ENCODE measurements at regions not wholly inside any gene's neighbourhood (a gene's known extent, or its start where the extent isn't known, plus 50 kb on each side); places are given as distances from the start of the nearest gene placed in this dataset.

DNA sequence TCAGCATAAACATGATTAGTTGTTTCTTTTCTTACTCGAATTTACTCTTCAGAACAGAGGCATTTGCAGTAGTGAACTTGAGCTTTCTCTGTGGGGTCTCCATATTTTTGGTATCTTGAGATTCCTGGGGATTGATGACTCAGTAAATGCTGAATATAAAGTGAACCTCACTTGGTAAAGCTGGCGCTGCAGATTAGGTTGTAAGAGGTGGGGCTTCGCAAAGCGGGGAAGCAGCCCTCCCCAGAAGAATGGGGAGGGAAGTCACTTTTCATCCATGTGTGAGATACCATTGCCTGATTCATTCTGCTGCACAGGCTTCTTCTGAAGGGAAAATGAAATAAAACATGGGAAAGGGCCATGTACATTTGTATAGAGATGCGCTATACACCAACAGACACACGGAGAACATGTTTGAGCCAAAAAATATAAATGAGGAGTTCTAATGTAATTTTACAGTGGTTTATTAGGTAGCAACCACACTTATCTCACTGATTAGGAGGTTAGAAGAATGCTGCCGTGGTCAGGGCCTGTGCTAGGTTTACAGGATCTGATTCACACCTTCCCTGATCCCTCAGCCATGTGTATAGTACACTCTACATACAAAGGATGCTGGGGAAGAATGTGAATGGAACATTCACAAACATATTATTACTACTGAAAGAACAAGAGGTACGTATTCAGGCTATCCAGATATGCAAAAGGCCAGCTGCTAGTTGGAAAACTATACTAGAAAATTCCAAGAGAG, 63.5 kb downstream of the DNTTIP2 start:
- no peak for DNase-seq

DNA sequence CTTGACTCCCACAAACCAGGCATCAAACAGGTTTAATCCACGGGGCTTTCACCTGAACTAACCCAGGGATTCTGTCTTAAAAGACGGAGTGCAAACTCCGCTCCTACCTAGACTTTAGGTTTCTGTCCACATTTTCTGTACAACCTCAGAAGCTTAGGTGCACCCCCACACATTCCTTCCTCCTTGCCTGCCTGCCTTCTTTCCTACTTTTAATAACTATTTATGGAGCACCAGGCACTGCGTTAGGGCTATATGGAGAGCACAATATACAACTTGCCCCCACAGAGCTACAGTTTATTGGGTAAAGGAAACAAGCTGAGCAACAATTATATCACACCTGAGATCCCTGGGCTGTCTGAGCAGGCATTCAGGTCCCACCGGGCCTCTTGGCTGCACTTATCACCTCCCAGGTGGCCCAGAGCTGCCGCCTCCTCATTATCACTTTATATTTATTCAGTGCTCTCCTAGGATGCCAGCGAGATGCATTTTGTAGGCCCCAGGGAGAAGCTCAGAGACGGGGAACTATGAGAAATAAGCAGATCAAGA, 64.1 kb downstream of the DNTTIP2 start:
- no peak for DNase-seq

DNA sequence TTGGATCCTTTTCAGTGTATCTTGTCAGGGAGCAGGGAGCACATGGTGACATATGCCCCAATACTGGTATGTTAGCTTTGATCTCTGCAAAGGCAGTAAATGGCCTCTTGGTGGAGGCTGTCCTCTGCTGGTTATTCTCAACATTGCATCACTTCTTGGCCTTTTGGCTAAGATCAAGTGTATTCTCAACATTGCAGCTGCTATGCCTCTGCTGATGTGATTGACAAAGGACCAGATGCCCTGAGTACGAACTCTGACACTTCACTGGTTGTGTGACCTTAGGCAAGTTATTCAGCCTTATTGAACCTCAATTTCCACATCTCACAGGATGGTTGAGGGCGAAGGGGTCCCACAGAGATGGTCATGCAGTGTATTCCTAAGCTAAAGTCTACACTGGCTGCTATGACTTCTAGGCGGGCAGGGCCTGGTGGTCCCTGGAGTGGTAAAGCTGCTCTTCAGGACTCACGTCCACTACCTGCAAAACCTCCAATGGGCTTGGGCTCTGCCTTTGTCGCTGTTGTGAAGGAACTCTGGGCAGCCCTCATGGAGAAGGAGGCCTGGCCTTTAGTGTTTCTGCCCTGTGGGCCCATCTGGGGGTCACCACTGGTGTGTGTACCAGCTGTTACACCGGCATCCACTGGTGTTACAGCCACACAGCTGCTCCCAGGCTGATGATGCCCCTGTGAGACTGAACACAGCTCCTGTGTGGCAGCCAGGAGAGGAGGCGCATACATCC, 64.8 kb downstream of the DNTTIP2 start:
- peak; percentile 68 for DNase-seq

DNA sequence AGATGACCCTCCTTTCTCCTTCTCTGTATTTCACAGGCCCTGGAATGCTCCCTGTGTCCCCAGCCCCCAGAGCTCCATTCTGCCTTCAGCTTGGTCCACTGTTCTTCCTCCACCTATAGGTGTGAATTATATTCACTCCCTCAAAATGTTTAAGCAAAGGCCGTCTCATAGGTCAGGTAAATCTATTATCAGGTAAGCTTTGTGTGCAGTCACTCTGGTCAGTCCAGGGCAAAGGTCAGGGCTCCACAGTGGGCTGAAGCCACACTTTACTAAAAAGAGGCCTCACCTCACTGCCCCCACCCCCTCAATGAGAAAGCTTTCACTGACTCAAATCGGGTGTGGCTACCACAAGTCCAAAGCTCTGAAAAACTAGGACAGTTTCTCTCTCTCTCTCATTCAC, 65.9 kb downstream of the DNTTIP2 start:
- DNase-seq: no peak

GRCh38 chr1:93811326-93812065, 67.5 kb downstream of the DNTTIP2 start:
- DNase-seq: no peak

DNA sequence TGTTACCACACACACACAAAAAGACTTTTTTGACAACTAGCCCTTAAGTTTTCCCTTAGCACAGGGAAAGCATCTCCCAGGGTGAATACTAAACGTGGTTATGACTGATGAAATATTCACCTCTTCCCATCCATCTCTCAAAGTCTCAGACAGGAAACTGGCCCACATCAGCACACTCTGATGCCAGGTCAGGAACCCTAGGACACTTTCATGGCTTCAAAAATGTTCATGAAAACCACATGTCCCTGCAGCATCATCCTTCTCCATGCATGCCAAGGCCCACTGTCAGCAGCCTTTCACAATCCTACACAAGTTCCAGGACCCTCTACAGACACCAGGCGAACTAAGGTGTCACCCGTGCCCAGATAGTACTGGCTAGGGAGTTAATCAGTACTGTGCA, 68.7 kb downstream of the DNTTIP2 start:
- DNase-seq: no peak

GRCh38 chr1:93808871-93809270, 70.1 kb downstream of the DNTTIP2 start:
- no peak for DNase-seq

DNA sequence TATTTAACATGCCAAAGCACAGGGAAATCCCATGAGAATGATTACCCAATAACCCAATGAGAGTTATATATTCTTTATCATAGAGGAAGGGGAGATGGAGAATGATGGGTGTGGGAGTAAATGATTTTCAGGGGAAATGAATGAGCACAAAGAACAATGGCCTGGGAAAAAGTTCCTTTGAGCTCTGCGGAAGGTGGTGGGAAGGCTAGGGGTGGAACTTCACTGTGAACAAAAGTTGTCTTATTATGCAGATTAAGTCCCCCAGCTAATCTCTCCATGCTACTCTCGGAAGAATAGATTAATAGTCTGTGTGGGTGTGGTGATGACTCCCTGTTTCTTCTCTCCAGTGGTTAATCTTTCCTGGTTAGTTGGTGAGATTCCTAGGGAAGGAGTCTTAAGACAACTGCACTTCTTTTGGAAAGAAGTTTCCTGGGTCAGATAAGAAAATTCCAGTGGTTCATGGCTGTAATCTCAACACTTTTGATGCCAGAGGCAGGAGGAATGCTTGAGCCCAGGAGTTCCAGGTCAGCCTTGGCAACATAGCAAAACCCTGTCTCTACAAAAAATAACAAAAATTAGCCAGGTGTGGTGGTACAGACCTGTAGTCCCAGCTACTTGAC, 71.6 kb downstream of the DNTTIP2 start:
- DNase-seq: no peak

DNA sequence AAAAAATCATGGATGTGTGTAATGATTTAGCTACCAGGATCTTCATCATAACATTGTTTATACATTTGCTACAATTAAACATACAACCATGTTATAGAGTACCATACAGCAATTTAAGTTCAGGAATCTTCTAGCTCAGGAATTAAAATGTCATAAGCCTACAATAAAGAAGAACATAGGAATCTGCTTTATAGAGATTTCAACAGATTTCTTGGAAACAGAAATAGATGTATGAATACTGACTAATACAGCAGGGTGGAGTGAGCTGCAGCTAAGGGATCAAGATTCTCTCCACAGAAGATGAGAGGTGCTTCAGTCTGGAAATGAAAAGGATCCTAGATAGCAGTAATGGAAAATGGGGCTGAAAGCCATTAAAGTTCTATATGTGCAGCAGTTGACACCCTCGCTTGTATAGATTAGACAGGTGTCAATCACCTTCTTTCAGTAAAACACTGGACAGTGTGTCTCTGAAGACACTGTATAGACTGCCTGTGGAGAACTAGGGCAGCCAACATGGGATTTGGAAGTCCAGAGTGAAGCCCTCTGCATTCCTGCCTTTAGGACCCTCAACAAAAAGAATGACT, 73.9 kb downstream of the DNTTIP2 start:
- no peak for DNase-seq

- DNase-seq: no peak
Measured at GRCh38 chr1:93804412-93804811, 74.6 kb downstream of the DNTTIP2 start.

DNA sequence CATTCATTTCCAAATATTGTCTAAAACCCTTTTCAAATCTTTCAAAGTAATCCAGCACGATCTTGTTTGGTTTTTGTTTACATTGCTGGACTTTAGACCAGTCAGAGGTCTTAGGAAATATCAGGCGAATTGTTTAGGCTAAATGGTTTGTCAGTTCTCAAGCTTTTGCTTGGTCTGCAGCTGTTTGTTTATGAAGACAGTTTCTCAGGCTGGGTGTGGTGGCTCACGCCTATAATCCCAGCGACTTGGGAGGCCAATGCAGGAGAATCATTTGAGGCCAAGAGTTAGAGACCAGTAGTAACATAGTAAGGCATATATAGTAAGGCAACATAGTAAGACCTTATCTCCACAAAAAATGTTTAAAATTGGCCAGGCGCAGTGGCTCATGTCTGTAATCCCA, 77.5 kb downstream of the DNTTIP2 start:
- no peak for DNase-seq

GRCh38 chr1:93800856-93801255, 78.2 kb downstream of the DNTTIP2 start:
- no peak for DNase-seq

GRCh38 chr1:93798291-93798690, 80.7 kb downstream of the DNTTIP2 start:
- no peak for DNase-seq

- no peak for DNase-seq
Measured at GRCh38 chr1:93784538-93784937, 94.5 kb downstream of the DNTTIP2 start.

DNA sequence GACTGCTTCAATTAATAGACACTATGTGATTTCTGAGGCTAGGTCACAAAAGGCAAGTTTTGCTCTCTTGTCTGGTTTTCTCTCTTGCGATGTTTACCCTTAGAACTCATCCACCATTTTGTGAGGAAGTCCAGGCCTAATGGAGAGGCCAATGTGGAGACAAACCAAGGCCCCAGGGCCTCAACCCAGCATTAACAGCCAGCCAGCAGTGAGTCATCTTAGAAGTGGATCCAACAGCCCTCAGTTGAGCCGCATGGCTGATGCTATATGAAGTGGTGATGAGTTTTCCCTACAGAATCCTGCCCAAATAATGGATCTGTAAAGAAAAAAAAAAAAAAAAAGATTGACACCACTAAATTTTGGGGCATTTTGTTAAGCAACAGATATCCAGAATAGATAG, 95.1 kb downstream of the DNTTIP2 start:
- DNase-seq: no peak

DNA sequence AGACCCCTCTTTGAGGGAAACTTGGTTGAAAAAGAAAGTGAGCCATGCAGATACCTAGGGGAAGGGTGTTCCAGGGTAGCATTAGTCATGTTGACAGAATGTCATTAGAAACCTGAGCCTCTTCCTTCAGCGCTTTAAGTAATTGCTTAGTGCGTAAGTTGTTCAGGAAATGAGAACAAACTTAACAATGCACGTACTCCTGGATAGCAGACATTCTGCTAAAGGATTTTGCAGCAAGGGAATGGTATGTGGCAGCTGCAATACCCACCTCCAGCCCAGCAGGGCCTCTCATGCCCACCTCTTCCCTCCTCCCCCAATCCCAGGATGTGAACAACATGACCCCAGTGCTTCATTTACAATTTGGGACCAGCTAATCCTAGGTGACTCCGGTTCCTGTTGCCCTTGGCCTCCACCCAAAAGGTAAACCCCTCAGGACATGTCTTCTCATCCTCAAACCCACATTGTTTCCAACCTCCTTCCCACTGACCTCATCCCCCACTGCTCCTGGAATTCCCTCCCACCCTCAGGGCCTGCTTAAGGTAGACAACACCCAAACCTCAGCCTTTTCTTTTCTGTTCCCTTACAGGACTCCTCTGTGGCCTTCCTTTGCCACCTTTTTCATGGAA, 98.0 kb upstream of the BCAR3 start:
- DNase-seq: no peak

DNA sequence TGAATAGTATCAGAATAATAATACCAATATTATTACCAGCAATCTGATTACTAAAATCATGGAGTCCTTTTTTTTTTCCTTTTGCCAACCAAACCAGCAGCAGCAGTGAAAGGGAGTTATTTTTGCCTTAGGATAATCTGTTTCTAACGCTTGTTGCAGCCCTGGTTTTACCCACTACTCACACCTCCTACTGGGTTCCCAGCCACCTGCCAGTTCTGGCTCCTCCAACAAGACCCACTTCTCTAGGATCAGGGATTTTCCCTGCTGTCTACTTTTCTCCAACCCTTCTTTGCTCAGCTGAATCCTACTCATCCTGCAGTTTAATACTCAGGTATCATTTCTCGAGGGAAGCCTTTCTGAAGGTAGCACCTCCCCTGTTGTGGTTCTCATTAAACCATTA, 96.8 kb upstream of the BCAR3 start:
- DNase-seq: no peak

DNA sequence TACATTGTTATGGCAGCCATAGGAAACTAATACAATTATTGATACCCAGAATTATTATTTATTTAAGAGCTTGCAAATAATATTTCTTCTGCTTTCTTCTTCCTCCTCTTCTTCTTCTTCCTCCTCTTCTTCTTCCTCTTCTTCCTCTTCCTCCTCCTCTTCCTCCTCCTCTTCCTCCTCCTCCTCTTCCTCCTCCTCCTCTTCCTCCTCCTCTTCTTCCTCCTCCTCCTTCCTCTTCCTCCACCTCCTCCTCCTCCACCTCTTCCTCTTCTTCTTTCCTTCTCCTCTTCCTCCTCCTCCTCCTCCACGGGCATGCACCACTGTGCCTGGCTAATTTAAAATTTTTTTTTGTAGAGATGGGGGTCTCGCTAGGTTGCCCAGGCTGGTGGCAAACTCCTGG, 95.6 kb upstream of the BCAR3 start:
- DNase-seq: no peak

GRCh38 chr1:93776728-93777127, 95.1 kb upstream of the BCAR3 start:
- DNase-seq: no peak

DNA sequence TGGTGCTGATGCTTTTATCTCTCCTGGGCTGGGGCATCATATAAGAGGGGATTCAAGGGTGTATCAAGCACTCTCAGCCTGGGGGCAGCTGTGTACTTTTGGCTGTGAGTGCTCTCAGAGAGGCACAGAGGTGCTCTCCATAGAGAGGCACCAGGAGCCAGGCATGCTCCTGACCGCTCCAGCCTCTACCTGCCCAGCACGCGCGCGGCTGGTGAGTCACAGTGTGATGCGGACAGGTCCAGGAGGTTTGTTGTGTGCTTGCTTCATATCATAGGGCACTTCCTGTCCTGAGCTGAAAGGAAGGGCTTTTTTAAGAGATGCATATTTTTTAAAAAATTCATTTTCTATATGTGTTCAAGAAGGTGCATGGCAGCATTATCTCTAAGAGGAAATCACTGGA, 93.6 kb upstream of the BCAR3 start:
- DNase-seq: no peak

- DNase-seq: no peak
Measured at GRCh38 chr1:93774707-93775106, 93.1 kb upstream of the BCAR3 start.
